Endothelial cell (in vitro differentiated cells): ENCODE measurements at regions not wholly inside any gene's neighbourhood (a gene's known extent, or its start where the extent isn't known, plus 50 kb on each side); places are given as distances from the start of the nearest gene placed in this dataset.

ENCODE experiments used
- DNase-seq: peaks from one replicate; pipeline ENCODE4 v3.0.0; 2021; ENCODE audit warnings: low spot score
- H3K27ac Mint-ChIP-seq: one replicate; pipeline ENCODE4 v1.8.0; 2021; ENCODE audit warnings: mixed read lengths, inconsistent platforms; ENCODE audit not compliant: unreplicated experiment
- H3K27me3 Mint-ChIP-seq: one replicate; pipeline ENCODE4 v1.8.0; 2021; ENCODE audit warnings: mild to moderate bottlenecking, moderate library complexity, mixed read lengths, inconsistent platforms; ENCODE audit not compliant: unreplicated experiment
- H3K36me3 Mint-ChIP-seq: one replicate; pipeline ENCODE4 v1.8.0; 2021; ENCODE audit warnings: mild to moderate bottlenecking, low read depth, mixed read lengths, inconsistent platforms; ENCODE audit not compliant: unreplicated experiment
- H3K4me1 Mint-ChIP-seq: one replicate; pipeline ENCODE4 v1.8.0; 2021; ENCODE audit warnings: mild to moderate bottlenecking, mixed read lengths, inconsistent platforms; ENCODE audit not compliant: unreplicated experiment
- H3K4me3 Mint-ChIP-seq: one replicate; pipeline ENCODE4 v1.8.0; 2021; ENCODE audit warnings: mild to moderate bottlenecking, mixed read lengths, inconsistent platforms; ENCODE audit not compliant: unreplicated experiment
- H3K9me3 Mint-ChIP-seq: one replicate; pipeline ENCODE4 v1.8.0; 2021; ENCODE audit warnings: mixed read lengths, inconsistent platforms; ENCODE audit not compliant: unreplicated experiment
- TF ChIP-seq, protein P1 (sequence below): fragments of 200-600 bp; sonication (generic); IDR thresholded peaks from one replicate; pipeline ENCODE4 v1.5.0; 2021; ENCODE audit warnings: antibody characterized with exemption; ENCODE audit not compliant: unreplicated experiment

DNA sequence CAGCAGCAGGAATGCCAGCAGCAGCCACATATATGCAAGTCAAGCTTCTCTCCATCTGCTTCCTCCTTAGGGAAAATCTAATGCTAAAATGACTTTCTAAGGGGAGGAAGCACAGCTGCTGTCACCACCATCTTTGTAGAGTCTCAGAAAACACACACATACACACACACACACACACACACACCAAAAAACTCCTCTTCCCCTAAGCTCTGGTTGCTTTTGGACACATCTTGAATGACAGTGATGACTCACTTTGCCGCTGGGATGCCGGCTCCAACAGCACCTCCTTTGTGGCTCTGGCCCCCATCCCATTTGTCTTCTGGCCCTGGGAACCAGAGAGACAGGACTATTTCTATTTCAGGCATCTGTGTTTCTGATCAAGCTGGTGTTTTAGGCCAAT lies 124.8 kb upstream of the GOLIM4 start:
- TF ChIP-seq, protein P1, sequence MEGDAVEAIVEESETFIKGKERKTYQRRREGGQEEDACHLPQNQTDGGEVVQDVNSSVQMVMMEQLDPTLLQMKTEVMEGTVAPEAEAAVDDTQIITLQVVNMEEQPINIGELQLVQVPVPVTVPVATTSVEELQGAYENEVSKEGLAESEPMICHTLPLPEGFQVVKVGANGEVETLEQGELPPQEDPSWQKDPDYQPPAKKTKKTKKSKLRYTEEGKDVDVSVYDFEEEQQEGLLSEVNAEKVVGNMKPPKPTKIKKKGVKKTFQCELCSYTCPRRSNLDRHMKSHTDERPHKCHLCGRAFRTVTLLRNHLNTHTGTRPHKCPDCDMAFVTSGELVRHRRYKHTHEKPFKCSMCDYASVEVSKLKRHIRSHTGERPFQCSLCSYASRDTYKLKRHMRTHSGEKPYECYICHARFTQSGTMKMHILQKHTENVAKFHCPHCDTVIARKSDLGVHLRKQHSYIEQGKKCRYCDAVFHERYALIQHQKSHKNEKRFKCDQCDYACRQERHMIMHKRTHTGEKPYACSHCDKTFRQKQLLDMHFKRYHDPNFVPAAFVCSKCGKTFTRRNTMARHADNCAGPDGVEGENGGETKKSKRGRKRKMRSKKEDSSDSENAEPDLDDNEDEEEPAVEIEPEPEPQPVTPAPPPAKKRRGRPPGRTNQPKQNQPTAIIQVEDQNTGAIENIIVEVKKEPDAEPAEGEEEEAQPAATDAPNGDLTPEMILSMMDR: no peak
- no peaks in the 10 kb centered on the region for H3K36me3 Mint-ChIP-seq
- no peaks in the 10 kb centered on the region for H3K4me1 Mint-ChIP-seq
- no peaks in the 10 kb centered on the region for H3K27me3 Mint-ChIP-seq
- H3K4me3 Mint-ChIP-seq: no peak overlapping the region
- no peak for DNase-seq
- no peaks in the 10 kb centered on the region for H3K9me3 Mint-ChIP-seq
- H3K27ac Mint-ChIP-seq: no peak overlapping the region

DNA sequence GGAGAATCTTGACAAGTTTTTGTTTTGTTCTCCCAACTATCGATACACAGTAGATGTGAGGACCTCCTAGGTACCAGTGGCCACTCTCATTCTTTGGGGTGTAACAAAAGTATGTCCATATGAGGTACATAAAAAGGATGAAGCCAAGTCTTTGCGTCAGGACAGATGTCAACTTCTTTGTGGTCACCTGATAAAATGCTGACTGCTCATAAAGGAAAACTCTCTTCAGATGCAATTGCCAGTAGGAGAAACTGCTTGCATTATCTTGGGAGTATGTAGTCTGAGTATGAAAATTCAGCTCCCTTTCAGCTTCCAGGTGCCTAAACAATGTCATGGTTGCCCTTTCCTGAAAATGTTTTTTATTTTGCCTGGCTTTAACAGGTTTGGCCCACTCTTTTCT lies 123.8 kb upstream of the GOLIM4 start:
- DNase-seq: no peak
- Mint-ChIP-seq H3K36me3 (no peaks in the 10 kb centered on the region), H3K27me3 (no peaks in the 10 kb centered on the region), H3K4me3 (no peak overlapping the region), H3K4me1 (no peaks in the 10 kb centered on the region), H3K27ac (no peak overlapping the region), H3K9me3 (no peaks in the 10 kb centered on the region)
- TF ChIP-seq, protein P1: no peak

DNA sequence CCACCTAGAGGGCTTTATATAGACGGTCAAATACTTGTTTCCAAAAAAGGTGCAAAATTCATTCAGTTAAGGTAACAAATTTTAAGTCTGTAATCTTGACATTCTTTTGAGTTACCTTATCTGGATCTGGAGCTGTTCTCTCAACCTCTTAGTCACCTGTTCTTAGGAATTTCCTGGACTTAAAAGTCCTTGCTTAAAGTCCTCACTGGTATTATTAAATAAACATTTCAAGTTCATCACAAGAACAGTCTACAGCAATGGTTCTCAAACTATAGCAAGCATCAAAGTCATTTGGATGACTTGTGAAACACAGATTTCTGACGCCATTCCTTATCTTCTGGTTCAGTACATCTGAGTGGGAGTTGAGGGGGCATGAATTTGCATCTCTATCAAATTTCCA lies 122.9 kb upstream of the GOLIM4 start:
- H3K36me3 Mint-ChIP-seq: no peaks in the 10 kb centered on the region
- no peaks in the 10 kb centered on the region for H3K4me1 Mint-ChIP-seq
- H3K9me3 Mint-ChIP-seq: no peaks in the 10 kb centered on the region
- no peak for DNase-seq
- H3K27me3 Mint-ChIP-seq: no peaks in the 10 kb centered on the region
- no peak overlapping the region for H3K27ac Mint-ChIP-seq
- no peak overlapping the region for H3K4me3 Mint-ChIP-seq
- TF ChIP-seq, protein P1: no peak

DNA sequence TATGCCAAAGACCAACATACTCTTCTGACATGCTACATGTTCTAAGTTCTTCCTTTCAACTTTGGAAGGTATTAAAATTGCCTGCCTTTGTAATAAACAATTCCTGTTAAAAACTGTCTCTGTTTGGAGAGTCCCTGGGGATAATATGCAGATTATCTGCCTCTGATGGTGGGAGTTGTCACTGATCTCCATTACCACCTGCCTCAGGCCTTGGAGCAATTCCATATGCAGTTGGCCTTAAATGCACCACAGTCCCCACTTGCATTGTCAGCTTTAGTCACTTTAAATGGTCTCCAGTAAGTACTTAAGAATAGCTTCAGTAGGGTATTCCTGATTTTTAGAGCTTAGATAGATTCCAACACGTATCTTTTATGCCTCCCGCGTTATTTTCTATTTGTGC lies 121.1 kb upstream of the GOLIM4 start:
- Mint-ChIP-seq H3K9me3 (no peaks in the 10 kb centered on the region), H3K36me3 (no peaks in the 10 kb centered on the region), H3K27me3 (no peaks in the 10 kb centered on the region), H3K4me1 (no peaks in the 10 kb centered on the region), H3K27ac (no peak overlapping the region), H3K4me3 (no peak overlapping the region)
- TF ChIP-seq, protein P1: no peak
- DNase-seq: no peak

DNA sequence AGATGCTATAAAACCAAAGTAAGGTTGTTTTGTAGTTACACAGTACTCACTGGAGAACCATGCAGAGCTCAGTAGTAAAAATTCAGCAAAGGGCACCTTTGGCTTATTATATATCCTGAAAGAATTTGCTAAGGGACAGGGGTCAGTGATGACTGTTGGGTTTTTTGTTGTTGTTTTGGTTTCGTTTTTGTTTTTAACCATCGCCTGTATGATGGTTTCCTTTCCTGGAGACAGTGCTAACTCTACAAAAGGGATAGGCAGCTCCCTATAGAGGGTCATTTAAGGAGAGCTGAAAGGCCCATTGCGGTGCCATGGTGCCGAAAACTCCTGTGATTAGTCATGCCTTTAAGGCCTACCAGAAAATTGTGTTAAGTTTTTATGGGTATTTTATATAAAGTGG lies 118.2 kb upstream of the GOLIM4 start:
- H3K4me3 Mint-ChIP-seq: no peak overlapping the region
- TF ChIP-seq, protein P1: no peak
- H3K9me3 Mint-ChIP-seq: no peaks in the 10 kb centered on the region
- no peaks in the 10 kb centered on the region for H3K4me1 Mint-ChIP-seq
- DNase-seq: no peak
- H3K27me3 Mint-ChIP-seq: no peaks in the 10 kb centered on the region
- no peaks in the 10 kb centered on the region for H3K36me3 Mint-ChIP-seq
- H3K27ac Mint-ChIP-seq: no peak overlapping the region
